Omental fat pad (tissue), 3 donors: ENCODE measurements at regions not wholly inside any gene's neighbourhood (a gene's known extent, or its start where the extent isn't known, plus 50 kb on each side); places are given as distances from the start of the nearest gene placed in this dataset.

Source experiments
- ATAC-seq: fragments of 150-250 bp; one replicate; pipeline ENCODE4 v1.9.1; 2016; ENCODE audit warnings: mild to moderate bottlenecking, moderate library complexity; ENCODE audit not compliant: low FRiP score
- DNase-seq: peaks from one replicate; pipeline ENCODE4 v3.0.0-alpha.2; 2019; ENCODE audit warnings: low spot score
- TF ChIP-seq, protein P1 (sequence below), 3 donors: fragments of 450-650 bp; IDR thresholded peaks; one replicate each; pipeline ENCODE4 v1.5.1; 2016 to 2017; ENCODE audit warnings: antibody characterized with exemption in 3 of 3, mild to moderate bottlenecking in 3 of 3, moderate library complexity in 2 of 3

- DNase-seq (no peak), ATAC-seq (no peak)
- TF ChIP-seq, protein P1, sequence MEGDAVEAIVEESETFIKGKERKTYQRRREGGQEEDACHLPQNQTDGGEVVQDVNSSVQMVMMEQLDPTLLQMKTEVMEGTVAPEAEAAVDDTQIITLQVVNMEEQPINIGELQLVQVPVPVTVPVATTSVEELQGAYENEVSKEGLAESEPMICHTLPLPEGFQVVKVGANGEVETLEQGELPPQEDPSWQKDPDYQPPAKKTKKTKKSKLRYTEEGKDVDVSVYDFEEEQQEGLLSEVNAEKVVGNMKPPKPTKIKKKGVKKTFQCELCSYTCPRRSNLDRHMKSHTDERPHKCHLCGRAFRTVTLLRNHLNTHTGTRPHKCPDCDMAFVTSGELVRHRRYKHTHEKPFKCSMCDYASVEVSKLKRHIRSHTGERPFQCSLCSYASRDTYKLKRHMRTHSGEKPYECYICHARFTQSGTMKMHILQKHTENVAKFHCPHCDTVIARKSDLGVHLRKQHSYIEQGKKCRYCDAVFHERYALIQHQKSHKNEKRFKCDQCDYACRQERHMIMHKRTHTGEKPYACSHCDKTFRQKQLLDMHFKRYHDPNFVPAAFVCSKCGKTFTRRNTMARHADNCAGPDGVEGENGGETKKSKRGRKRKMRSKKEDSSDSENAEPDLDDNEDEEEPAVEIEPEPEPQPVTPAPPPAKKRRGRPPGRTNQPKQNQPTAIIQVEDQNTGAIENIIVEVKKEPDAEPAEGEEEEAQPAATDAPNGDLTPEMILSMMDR (IDR thresholded peaks at IDR 0.05), result no peak
Measured at GRCh38 chr7:69196593-69196992, 401.7 kb upstream of the AUTS2 start.

DNA sequence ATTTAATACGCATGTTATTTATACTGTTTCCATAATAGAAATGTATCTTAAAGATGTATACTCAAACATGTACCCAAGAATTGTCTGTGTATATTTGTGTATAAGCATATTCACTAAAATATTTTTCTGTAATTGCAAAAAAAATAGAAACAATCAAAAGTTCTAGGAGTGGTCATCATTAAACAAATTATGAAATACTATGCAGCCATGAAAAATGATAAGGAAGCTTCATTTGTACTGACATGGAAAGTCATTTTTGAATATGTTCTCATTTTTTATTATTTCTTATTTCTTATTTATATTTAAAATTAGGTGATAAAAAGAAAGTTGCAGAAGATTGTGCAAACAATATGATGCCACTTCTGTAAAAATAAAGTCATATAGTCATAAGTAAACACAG is 400.0 kb upstream of the AUTS2 start:
- no peak for ATAC-seq
- TF ChIP-seq, protein P1 (IDR thresholded peaks at IDR 0.05), result no peak
- no peak for DNase-seq

GRCh38 chr7:69199041-69199440 is 399.2 kb upstream of the AUTS2 start:
- ATAC-seq, result no peak

GRCh38 chr7:69199661-69200060 is 398.6 kb upstream of the AUTS2 start:
- no peak for ATAC-seq
- TF ChIP-seq, protein P1 (IDR thresholded peaks at IDR 0.05), result no peak
- no peak for DNase-seq

More at GRCh38 chr7:69199041-69199440, 399.2 kb upstream of the AUTS2 start:
- TF ChIP-seq, protein P1 (IDR thresholded peaks at IDR 0.05), result no peak
- no peak for DNase-seq

DNA sequence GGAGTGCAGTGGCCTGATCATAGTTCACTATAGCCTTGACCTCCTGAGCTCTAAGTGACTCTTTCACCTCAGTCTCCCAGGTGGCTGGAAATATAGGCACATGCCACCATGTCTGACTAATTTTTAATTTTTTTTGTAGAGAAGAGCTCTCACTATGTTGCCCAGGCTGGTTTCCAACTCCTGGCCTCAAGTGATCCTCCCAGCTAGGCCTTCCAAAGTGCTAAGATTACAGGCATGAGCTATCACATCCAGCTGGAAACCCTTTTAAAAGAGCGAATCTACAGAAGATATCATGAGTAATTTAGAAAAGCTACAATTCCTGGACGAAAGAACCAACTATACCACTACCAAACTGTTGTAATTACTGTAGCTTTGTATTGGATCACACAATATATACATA is 394.4 kb upstream of the AUTS2 start:
- no peak for DNase-seq
- TF ChIP-seq, protein P1 (IDR thresholded peaks at IDR 0.05), result no peak
- no peak for ATAC-seq

- DNase-seq (no peak), ATAC-seq (no peak)
- TF ChIP-seq, protein P1 (IDR thresholded peaks at IDR 0.05), result no peak
Measured at GRCh38 chr7:69204943-69205342, 393.3 kb upstream of the AUTS2 start.

DNA sequence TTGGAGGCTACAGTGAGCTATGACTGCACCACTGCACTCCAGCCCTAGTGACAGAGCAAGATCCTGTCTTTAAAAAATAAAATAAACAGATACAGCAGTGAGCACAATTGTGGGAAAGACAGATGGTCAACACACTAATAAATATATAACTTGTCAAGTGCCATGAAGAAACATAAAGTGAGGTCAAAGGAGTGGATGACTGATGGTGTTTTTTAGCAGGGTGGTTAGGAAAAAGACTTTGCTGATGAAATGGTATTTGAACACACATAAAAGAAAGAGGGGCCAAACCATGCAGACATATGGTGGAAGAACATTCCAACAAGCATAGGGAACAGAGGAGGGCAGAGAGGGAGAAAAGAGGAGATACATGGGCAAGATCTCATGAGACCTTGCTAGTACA is 392.7 kb upstream of the AUTS2 start:
- no peak for DNase-seq
- no peak for ATAC-seq
- TF ChIP-seq, protein P1 (IDR thresholded peaks at IDR 0.05), result no peak
